HG02970 (cell line): ENCODE measurements at regions not wholly inside any gene's neighbourhood (a gene's known extent, or its start where the extent isn't known, plus 50 kb on each side); places are given as distances from the start of the nearest gene placed in this dataset.

Source experiments
- ATAC-seq: cut with Tn5 transposase; IDR thresholded peaks from one replicate; pipeline ENCODE4 v1.9.1; 2021; ENCODE audit warnings: mild to moderate bottlenecking, moderate library complexity, moderate number of reproducible peaks; ENCODE audit not compliant: unreplicated experiment, low FRiP score

GRCh38 chr6:144849920-144850319 is 564.8 kb downstream of the UTRN start:
- ATAC-seq: no peak

DNA sequence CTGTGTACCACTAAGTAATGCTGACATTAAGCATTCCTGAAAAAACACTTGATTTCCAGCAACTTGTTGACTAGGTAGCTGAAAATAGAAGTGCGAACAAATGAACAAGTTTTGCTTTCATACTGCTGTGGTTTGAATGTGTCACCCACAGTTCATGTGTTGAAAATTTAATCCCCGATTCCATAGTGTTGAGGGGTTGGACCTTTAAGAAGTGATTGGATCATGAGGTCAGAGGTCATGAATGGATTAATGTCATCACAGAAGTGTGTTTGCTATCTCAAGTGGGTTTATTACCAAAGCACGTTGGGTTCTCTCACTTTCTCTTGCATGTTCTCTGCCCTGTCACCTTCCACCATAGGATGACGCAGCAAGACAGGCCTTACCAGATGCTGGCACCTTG is 568.5 kb downstream of the UTRN start:
- ATAC-seq: no peak

- ATAC-seq: no peak
Measured at GRCh38 chr6:144854654-144855053, 569.5 kb downstream of the UTRN start.

DNA sequence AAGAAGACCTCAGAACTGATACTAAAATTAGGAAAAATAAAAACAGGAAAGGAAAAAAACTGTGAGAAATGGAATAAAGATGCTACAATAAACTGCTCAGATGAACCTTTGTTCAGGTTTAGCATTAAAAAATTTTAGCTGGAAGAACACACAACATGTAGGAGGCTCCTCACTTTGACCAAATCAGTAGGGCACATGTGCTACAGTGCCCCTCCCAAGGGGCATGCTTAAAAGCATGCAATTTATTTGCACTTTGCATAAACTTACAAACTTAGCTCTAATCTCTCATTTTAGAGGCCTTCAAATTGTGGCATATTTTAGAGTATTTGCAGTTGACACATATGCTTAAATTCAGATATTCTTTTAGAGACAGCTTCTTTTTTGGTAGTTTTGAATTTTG is 570.2 kb downstream of the UTRN start:
- ATAC-seq: no peak

GRCh38 chr6:144855812-144856531 is 570.8 kb downstream of the UTRN start:
- no peak for ATAC-seq

DNA sequence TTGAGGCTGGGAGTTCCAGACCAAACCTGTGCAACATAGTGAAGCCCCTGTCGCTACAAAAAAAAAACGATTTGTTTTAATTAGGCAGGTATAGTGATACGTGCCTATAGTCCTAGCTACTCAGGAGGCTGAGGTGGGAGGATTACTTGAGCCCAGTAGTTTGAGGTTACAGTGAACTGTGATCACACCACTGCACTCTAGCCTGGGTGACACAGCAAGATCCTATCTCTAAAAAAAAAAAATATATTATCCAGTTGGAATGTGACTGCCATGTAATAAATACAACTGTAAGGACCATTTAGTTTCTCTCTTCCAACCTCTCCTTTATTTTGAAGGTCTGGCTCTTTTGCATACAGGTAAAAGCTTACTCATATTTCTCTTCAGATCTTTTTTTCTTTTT is 571.5 kb downstream of the UTRN start:
- no peak for ATAC-seq

DNA sequence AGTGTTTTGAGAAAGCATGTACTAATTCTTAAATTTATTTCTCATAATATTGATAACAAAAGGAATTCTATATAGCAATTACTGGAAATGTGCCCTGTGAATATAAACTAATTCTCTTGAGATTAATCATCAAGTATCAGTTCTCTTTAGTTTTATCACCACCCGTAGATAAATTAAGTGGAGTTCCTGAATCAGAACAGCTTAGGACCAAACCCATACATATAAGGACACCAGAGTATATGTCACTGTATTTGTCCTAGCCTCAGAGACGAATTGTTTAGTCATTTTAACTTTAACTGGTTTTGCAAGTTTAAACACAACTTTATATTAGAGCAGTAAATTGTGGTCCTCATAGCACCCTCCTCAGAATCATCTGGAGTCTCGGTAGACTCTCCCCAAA is 572.0 kb downstream of the UTRN start:
- no peak for ATAC-seq

- no peak for ATAC-seq
Measured at GRCh38 chr6:144862769-144863168, 577.6 kb downstream of the UTRN start.

GRCh38 chr6:144867761-144868160 is 582.6 kb downstream of the UTRN start:
- ATAC-seq: no peak

- ATAC-seq: no peak
Measured at GRCh38 chr6:144870782-144871181, 585.6 kb downstream of the UTRN start.

- no peak for ATAC-seq
Measured at GRCh38 chr6:144873623-144874378, 588.7 kb downstream of the UTRN start.

DNA sequence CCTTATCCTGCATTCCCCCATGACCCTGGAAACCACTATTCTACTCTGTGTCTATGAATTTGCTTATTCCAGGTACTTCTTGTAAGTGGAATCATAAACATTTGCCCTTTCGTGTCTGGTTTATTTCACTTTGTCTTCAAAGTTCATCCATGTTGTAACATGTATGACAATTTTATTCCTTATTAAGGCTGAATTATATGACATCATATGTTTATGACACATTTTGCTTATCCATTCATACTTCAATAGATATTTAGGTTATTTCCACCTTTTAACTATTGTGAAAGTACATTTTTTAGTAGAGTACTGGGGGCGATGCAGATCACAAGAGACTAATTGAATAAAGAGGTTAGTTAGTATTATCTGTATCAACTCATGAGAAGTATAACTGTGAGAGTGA is 591.6 kb downstream of the UTRN start:
- ATAC-seq: no peak

GRCh38 chr6:144877118-144877517 is 592.0 kb downstream of the UTRN start:
- ATAC-seq: no peak

- ATAC-seq: no peak
Measured at GRCh38 chr6:144878577-144878976, 593.4 kb downstream of the UTRN start.

DNA sequence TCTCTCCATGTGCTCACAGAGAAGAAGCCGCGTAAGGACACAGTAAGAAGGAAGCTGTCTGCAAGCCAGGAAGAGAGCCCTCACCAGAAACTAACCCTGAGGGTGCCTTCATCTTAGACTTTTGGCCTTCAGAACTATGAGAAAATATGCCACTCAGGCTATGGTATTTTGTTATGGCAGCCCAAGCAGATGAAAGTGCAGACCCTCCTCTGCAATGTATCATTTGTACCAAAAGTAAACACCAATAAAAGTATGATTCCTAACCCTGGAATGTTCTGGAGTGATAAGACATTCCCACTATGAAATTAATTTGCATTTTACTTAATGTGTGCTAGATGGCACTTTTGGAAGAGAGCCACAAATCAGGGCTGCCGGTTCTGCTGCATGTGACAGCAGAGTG is 594.3 kb downstream of the UTRN start:
- no peak for ATAC-seq

DNA sequence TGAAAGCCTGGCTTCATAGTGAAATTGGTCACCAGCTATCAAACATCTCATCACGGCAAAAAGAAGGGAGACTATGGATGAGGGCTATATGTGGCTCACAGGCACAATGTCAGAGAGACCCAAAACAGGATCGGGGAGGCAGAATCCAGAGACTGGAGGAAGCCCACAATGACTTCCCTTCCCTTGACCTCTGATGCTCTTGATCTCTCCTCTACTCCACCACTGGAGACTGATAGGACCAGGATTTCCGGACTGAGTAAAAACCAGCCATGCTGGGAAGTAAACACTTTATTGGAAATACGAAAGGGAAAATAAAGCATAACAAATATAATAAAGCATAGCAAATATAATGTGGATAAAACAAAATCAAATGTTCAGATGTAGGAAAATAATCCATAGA is 597.3 kb downstream of the UTRN start:
- ATAC-seq: no peak

DNA sequence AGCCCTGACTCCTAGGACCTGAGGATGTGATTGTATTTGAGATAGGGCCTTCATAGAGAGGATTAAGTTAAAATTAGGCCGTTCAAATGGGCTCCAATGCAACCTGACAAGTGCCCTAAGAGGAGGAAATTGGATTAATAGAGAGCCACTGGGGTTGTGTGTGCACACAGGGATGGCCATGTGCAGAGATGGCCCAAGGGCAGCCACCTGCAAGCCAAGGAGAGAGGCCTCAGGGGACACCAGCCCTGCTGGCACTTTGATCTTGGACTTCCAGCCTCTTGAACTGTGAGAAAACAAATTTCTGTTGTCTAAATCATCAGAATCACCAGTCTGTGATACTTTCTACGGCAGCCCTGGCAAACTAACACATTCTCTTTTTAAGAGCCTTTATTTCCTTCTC is 598.8 kb downstream of the UTRN start:
- ATAC-seq: no peak

- no peak for ATAC-seq
Measured at GRCh38 chr6:144885817-144886216, 600.7 kb downstream of the UTRN start.

DNA sequence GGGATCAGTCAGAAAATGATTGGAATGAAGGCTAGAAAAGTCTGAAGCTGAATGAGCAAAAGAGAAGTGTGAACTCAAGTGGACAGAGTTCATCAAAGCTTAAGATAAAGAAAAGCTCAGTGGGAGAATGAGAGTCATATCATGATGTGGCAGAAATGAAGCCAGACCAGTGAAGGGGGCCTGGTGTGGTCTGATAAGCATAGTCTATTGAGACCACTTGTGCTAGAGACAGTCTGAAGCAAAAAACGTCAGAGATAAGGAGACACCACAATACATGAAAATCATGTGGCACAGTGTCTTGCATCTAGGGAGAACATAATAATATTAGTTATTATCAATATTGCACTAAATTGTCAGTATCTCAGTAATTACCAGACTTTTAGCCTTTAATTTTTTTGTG is 601.5 kb downstream of the UTRN start:
- ATAC-seq: no peak

- ATAC-seq: no peak
Measured at GRCh38 chr6:144888621-144889020, 603.5 kb downstream of the UTRN start.

GRCh38 chr6:144893680-144894151 is 608.6 kb downstream of the UTRN start:
- no peak for ATAC-seq

- no peak for ATAC-seq
Measured at GRCh38 chr6:144894240-144894639, 609.1 kb downstream of the UTRN start.
